ENCODE measurements at regions not wholly inside any gene's neighbourhood (a gene's known extent, or its start where the extent isn't known, plus 50 kb on each side); places are given as distances from the start of the nearest gene placed in this dataset.

- WGBS, 2 donors: 87% methylated on average over 21 of the region's 21 CpGs
- DNase-seq (ENCODE audit: low spot score in 2 of 2): no peak
- TF ChIP-seq POLR2A (IDR thresholded peaks at IDR 0.05) (no peak), CTCF (IDR thresholded peaks at IDR 0.05) (no peak)
- H3K4me3 ChIP-seq (ENCODE audit: low read depth, poor library complexity, severe bottlenecking): no peak overlapping the region
- intact Hi-C loops (cut with DNase I; ENCODE audit: low total_unique reads): no loop called here
Observed at GRCh38 chr12:116459011-116459875, 99.9 kb upstream of the MAP1LC3B2 start.

DNA sequence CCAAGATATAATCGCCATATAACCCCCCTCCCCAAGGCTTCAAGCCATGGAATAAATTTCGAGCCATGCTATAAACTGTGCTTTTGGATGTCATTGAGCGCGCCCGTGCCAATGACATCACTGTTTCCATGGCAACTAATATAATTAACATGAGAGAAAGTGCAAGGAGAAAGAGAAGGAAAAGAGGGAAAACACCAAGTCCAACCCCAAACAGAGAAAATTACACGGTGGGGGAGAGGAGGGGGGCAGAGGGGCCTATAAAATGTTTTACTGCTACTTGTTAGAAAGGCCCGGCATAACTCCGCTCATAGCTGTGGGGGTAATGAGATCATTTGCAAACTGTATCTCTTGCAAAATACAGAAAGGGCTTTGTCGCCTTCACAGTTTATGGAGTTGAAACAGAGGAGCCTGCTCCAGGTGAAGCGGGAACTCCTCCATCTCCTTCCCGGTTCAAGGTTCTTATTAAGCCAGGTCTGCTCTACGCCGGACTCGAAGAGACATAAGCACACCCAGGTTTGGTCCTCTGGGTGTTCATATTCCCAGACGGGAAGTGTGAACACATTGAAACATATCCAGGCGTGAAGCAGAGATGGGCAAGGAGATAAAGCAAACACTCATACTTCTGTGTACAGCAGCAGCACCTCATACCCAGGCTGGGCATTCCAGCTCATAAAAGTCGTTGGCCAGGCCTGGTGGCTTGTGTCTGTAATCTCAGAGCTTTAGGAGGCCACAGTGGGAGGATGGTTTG lies 99.1 kb upstream of the MAP1LC3B2 start:
- intact Hi-C loops (cut with DNase I; ENCODE audit: low total_unique reads): no loop called here
- WGBS, 2 donors: 41 to 46% methylated on average over 17 of the region's 17 CpGs
- TF ChIP-seq CTCF (IDR thresholded peaks at IDR 0.05) (no peak), POLR2A (IDR thresholded peaks at IDR 0.05) (no peak)
- no peak for DNase-seq (ENCODE audit: low spot score in 2 of 2)
- no peak overlapping the region for H3K4me3 ChIP-seq (ENCODE audit: low read depth, poor library complexity, severe bottlenecking)

- TF ChIP-seq CTCF (IDR thresholded peaks at IDR 0.05) (no peak), POLR2A (IDR thresholded peaks at IDR 0.05) (no peak)
- 91 to 95% methylated on average over 6 of the region's 6 CpGs for WGBS, 2 donors
- no peak for DNase-seq (ENCODE audit: low spot score in 2 of 2)
- no peak overlapping the region for H3K4me3 ChIP-seq (ENCODE audit: low read depth, poor library complexity, severe bottlenecking)
- intact Hi-C loops (cut with DNase I; ENCODE audit: low total_unique reads): no loop called here
Observed at GRCh38 chr12:116461060-116461459, 98.1 kb upstream of the MAP1LC3B2 start.

DNA sequence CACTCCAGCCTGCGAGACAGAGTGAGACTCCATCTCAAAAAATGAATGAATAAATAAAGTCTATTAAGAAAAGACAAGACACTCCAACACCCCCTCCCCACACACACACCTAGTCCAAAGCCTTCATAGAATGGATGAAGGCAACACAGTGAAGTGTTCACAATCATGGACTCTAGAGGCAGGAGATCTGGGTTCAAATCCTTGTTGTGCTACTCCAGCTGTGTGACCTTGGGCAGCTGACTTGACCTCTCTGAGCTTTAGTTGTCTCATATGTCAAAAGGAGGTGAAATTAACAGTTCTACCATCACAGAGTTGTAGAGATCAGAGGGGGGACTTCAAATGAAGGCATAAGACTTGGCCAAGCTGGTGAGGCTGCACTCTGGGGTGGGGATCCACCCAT lies 95.8 kb upstream of the MAP1LC3B2 start:
- no peak for DNase-seq (ENCODE audit: low spot score in 2 of 2)
- 94 to 100% methylated on average over 1 of the region's 1 CpG for WGBS, 2 donors
- TF ChIP-seq CTCF (IDR thresholded peaks at IDR 0.05) (no peak), POLR2A (IDR thresholded peaks at IDR 0.05) (no peak)
- H3K4me3 ChIP-seq (ENCODE audit: low read depth, poor library complexity, severe bottlenecking): no peak overlapping the region
- intact Hi-C loops (cut with DNase I; ENCODE audit: low total_unique reads): no loop called here

GRCh38 chr12:116465407-116465806 lies 93.8 kb upstream of the MAP1LC3B2 start:
- no peak overlapping the region for H3K4me3 ChIP-seq (ENCODE audit: low read depth, poor library complexity, severe bottlenecking)
- WGBS, 2 donors: 91 to 92% methylated on average over 3 of the region's 3 CpGs
- TF ChIP-seq CTCF (IDR thresholded peaks at IDR 0.05): no peak
- TF ChIP-seq POLR2A (IDR thresholded peaks at IDR 0.05): no peak
- no peak for DNase-seq (ENCODE audit: low spot score in 2 of 2)
- intact Hi-C loops (cut with DNase I; ENCODE audit: low total_unique reads): no loop called here

All from lower leg skin (tissue), 4 donors.